Endothelial cell of umbilical vein (primary cell): ENCODE measurements at regions not wholly inside any gene's neighbourhood (a gene's known extent, or its start where the extent isn't known, plus 50 kb on each side); places are given as distances from the start of the nearest gene placed in this dataset.

Source experiments
- CTCF ChIP-seq, 2 donors: IDR thresholded peaks; 1 replicate in 1 of 2; 2 replicates in 1 of 2; pipeline ENCODE4 v1.5.1; 2011; ENCODE audit warnings: low read length in 2 of 2, mild to moderate bottlenecking in 2 of 2, moderate library complexity in 2 of 2, control low read depth in 1 of 2, inconsistent platforms in 1 of 2, low read depth in 1 of 2; ENCODE audit not compliant: insufficient read depth in 1 of 2; ENCODE audit errors: extremely low read depth in 1 of 2
- MYC ChIP-seq: IDR thresholded peaks from one replicate; pipeline ENCODE4 v1.6.1; 2011; ENCODE audit warnings: mild to moderate bottlenecking, low read depth, low read length

- no peak for TF ChIP-seq MYC
- no peak for TF ChIP-seq CTCF (IDR thresholded peaks at IDR 0.05; ENCODE audit: extremely low read depth in 1 of 2, insufficient read depth in 1 of 2, low read depth in 1 of 2, low read length in 2 of 2)
Observed at GRCh38 chr16:7957151-7957550, 624.5 kb downstream of the RBFOX1 start.
